Glutamatergic neuron (in vitro differentiated cells): ENCODE measurements at regions not wholly inside any gene's neighbourhood (a gene's known extent, or its start where the extent isn't known, plus 50 kb on each side); places are given as distances from the start of the nearest gene placed in this dataset.

Experiments used
- DNase-seq: peaks from one replicate; pipeline ENCODE4 v3.0.0; 2022
- H3K27ac Mint-ChIP-seq: one replicate; pipeline ENCODE4 v1.8.0; 2020; ENCODE audit warnings: mild to moderate bottlenecking, mixed read lengths, inconsistent platforms; ENCODE audit not compliant: unreplicated experiment
- H3K27me3 Mint-ChIP-seq: one replicate; pipeline ENCODE4 v1.8.0; 2020; ENCODE audit warnings: mild to moderate bottlenecking, moderate library complexity, mixed read lengths, inconsistent platforms; ENCODE audit not compliant: unreplicated experiment
- H3K36me3 Mint-ChIP-seq: one replicate; pipeline ENCODE4 v1.8.0; 2020; ENCODE audit warnings: mild to moderate bottlenecking, mixed read lengths, inconsistent platforms; ENCODE audit not compliant: unreplicated experiment
- H3K4me1 Mint-ChIP-seq: one replicate; pipeline ENCODE4 v1.8.0; 2020; ENCODE audit warnings: mild to moderate bottlenecking, low read depth, mixed read lengths, inconsistent platforms; ENCODE audit not compliant: unreplicated experiment
- H3K4me3 Mint-ChIP-seq: one replicate; pipeline ENCODE4 v1.8.0; 2020; ENCODE audit warnings: mild to moderate bottlenecking, mixed read lengths, inconsistent platforms; ENCODE audit not compliant: unreplicated experiment
- H3K9me3 Mint-ChIP-seq: one replicate; pipeline ENCODE4 v1.8.0; 2020; ENCODE audit warnings: mild to moderate bottlenecking, moderate library complexity, mixed read lengths, inconsistent platforms; ENCODE audit not compliant: unreplicated experiment
- TF ChIP-seq, protein P1 (sequence below): fragments of 200-600 bp; sonication (generic); IDR thresholded peaks from one replicate; pipeline ENCODE4 v1.5.0; 2021; ENCODE audit not compliant: partially characterized antibody, unreplicated experiment

DNA sequence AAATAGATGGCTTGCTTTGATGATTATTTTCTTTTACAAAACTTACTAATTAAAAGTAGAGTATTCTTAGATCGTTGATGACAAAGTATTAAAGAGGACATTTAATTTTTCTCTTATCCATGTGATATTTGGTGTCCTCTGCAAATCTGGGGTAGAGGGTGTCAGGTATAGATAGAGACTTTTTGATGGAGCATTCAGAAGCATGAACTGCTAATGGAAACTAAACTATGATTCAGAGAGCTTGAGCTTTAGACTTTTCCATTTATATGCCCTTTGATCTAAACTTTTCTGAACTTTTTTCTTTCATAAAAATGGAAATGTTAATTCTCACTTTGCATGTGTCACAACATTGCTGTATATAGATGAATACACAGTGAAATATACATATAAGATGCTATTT lies 619.7 kb downstream of the PLCL1 start:
- H3K27ac Mint-ChIP-seq, result no peak overlapping the region
- no peak overlapping the region for H3K4me3 Mint-ChIP-seq
- no peaks in the 10 kb centered on the region for H3K27me3 Mint-ChIP-seq
- no peak for DNase-seq
- TF ChIP-seq, protein P1, sequence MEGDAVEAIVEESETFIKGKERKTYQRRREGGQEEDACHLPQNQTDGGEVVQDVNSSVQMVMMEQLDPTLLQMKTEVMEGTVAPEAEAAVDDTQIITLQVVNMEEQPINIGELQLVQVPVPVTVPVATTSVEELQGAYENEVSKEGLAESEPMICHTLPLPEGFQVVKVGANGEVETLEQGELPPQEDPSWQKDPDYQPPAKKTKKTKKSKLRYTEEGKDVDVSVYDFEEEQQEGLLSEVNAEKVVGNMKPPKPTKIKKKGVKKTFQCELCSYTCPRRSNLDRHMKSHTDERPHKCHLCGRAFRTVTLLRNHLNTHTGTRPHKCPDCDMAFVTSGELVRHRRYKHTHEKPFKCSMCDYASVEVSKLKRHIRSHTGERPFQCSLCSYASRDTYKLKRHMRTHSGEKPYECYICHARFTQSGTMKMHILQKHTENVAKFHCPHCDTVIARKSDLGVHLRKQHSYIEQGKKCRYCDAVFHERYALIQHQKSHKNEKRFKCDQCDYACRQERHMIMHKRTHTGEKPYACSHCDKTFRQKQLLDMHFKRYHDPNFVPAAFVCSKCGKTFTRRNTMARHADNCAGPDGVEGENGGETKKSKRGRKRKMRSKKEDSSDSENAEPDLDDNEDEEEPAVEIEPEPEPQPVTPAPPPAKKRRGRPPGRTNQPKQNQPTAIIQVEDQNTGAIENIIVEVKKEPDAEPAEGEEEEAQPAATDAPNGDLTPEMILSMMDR, result no peak
- H3K36me3 Mint-ChIP-seq, result no peaks in the 10 kb centered on the region
- H3K4me1 Mint-ChIP-seq, result no peaks in the 10 kb centered on the region
- H3K9me3 Mint-ChIP-seq, result no peaks in the 10 kb centered on the region

DNA sequence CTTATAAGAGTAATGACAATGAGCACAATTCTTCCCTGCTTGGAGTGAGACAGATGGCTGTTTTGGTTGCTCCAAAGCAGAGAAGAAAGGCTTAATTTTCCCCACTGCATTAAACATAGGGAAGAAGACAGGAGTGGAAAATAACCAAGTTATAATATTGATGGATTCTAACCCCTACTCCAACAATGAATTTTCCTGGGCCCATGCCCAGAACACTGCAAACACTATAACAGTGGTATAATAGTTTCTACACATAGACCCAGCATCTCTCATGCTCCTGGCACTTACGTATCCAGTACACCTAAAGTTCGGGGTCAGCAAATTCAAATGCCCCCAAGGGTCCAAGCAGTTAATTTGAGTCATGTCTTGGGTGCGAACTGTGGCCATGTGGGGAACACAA lies 613.4 kb downstream of the PLCL1 start:
- Mint-ChIP-seq H3K4me3 (no peak overlapping the region), H3K9me3 (no peaks in the 10 kb centered on the region), H3K27ac (no peak overlapping the region), H3K27me3 (no peaks in the 10 kb centered on the region), H3K36me3 (no peaks in the 10 kb centered on the region), H3K4me1 (no peaks in the 10 kb centered on the region)
- DNase-seq, result no peak
- TF ChIP-seq, protein P1, result no peak

DNA sequence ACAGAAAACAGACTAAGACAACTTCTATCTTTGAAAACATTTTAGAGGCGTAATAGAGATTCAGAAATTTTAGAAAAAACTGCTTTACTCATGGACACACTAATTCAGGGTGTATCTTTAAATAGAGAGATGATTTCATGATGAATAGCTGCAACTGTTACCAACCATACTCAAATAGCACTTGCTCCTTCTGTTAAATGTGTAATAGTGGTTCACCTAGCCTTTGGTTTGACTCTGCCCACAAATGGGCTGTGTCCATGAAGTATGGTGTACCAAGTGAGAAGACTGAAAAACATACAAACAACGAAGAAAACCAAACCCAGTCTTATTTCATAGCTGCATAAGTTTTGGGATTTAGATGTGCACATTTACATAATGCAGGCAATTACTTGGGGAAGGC lies 610.6 kb downstream of the PLCL1 start:
- no peaks in the 10 kb centered on the region for H3K27me3 Mint-ChIP-seq
- DNase-seq, result no peak
- H3K36me3 Mint-ChIP-seq, result no peaks in the 10 kb centered on the region
- H3K9me3 Mint-ChIP-seq, result no peaks in the 10 kb centered on the region
- no peaks in the 10 kb centered on the region for H3K4me1 Mint-ChIP-seq
- TF ChIP-seq, protein P1, result no peak
- no peak overlapping the region for H3K27ac Mint-ChIP-seq
- no peak overlapping the region for H3K4me3 Mint-ChIP-seq

DNA sequence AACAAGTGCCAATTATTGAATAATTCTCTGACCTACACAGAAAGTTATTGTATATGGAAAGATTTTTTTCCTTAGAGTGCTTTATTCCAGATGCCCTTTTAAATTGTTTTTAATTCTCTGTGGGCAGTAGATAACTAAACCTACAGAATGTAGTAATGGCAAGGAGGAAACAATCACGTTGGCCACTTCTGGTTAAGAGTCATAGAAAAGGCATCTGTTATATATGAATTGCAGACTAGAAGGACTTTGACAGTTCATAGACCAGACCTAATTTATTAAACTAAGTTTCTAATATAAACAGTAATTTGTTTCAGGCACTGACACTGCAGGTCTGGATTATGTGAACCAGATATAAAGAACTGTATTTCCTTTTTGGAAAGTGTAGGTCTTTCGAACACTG lies 607.5 kb downstream of the PLCL1 start:
- TF ChIP-seq, protein P1, result no peak
- no peaks in the 10 kb centered on the region for H3K4me1 Mint-ChIP-seq
- H3K36me3 Mint-ChIP-seq, result no peaks in the 10 kb centered on the region
- H3K27ac Mint-ChIP-seq, result no peak overlapping the region
- no peak for DNase-seq
- H3K9me3 Mint-ChIP-seq, result no peaks in the 10 kb centered on the region
- H3K27me3 Mint-ChIP-seq, result no peaks in the 10 kb centered on the region
- H3K4me3 Mint-ChIP-seq, result no peak overlapping the region

DNA sequence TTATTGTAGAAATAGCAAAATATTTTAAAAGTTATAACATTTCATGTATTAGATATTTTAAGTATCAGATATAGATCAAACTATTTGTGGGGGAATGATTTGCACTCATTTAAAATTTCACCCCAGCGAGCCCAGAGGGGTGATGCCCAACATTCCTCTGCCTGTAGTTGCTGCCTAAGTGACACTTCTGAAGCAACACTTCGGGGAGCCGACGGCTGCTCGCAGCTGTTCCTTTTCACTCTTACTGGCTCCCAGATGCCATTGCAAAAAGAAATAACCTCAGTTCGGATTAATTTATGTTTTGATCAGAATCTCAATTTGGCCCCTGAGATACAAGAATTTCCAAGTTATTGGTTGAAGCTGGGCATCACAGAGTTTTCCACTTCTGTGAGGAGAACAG lies 603.8 kb downstream of the PLCL1 start:
- TF ChIP-seq, protein P1, result no peak

More for the DNA sequence above, 603.8 kb downstream of the PLCL1 start:
- H3K27me3 Mint-ChIP-seq, result no peaks in the 10 kb centered on the region
- H3K36me3 Mint-ChIP-seq, result no peaks in the 10 kb centered on the region
- no peak overlapping the region for H3K27ac Mint-ChIP-seq
- H3K9me3 Mint-ChIP-seq, result no peaks in the 10 kb centered on the region
- DNase-seq, result no peak
- no peak overlapping the region for H3K4me3 Mint-ChIP-seq
- H3K4me1 Mint-ChIP-seq, result no peaks in the 10 kb centered on the region
